K562 (cell line): ENCODE measurements at regions not wholly inside any gene's neighbourhood (a gene's known extent, or its start where the extent isn't known, plus 50 kb on each side); places are given as distances from the start of the nearest gene placed in this dataset.

Source experiments
- ARID3A ChIP-seq: IDR thresholded peaks from 2 replicates; pipeline ENCODE4 v1.6.1; 2012; ENCODE audit warnings: low read depth, low read length, improper control_type of control experiment, borderline replicate concordance
- CREB3L1 ChIP-seq: fragments of 450-650 bp; IDR thresholded peaks from 2 replicates; pipeline ENCODE4 v1.6.1; 2014; ENCODE audit warnings: low read depth, mild to moderate bottlenecking, moderate library complexity, borderline replicate concordance
- ESRRB ChIP-seq: fragments of 250-450 bp; sonication (Bioruptor Pico); IDR thresholded peaks from 2 replicates; pipeline ENCODE4 v1.5.0; 2020; ENCODE audit warnings: mild to moderate bottlenecking, moderate library complexity, borderline replicate concordance
- LARP7 ChIP-seq: fragments of 450-650 bp; IDR thresholded peaks from 2 replicates; pipeline ENCODE4 v1.6.1; 2016
- LCOR ChIP-seq: sonication (generic); formaldehyde crosslinking; IDR thresholded peaks from 2 replicates; pipeline ENCODE4 v1.8.0; 2022; ENCODE audit warnings: mild to moderate bottlenecking, missing genetic modification reagents
- NR0B1 ChIP-seq: fragments of 450-650 bp; IDR thresholded peaks from one replicate; pipeline ENCODE4 v1.6.1; 2018; ENCODE audit warnings: mild to moderate bottlenecking, moderate library complexity; ENCODE audit not compliant: partially characterized antibody
- PHF21A ChIP-seq: fragments of 450-650 bp; IDR thresholded peaks from 2 replicates; pipeline ENCODE4 v1.6.1; 2017; ENCODE audit warnings: low read depth, borderline replicate concordance
- POLR2A ChIP-seq: fragments of 450-650 bp; conservative IDR thresholded peaks from 2 replicates; pipeline ENCODE4 v1.6.1; 2016
- POLR2AphosphoS2 ChIP-seq: IDR thresholded peaks from 2 replicates; pipeline ENCODE4 v1.6.1; 2012; ENCODE audit warnings: low read length, improper control_type of control experiment
- RFX1 ChIP-seq: fragments of 450-650 bp; IDR thresholded peaks from 2 replicates; pipeline ENCODE4 v1.6.1; 2016; ENCODE audit warnings: mild to moderate bottlenecking, moderate library complexity
- STAG1 ChIP-seq: sonication (generic); formaldehyde crosslinking; IDR thresholded peaks from 2 replicates; pipeline ENCODE4 v1.5.0; 2020; ENCODE audit warnings: missing genetic modification reagents, borderline replicate concordance
- STAT6 ChIP-seq: sonication (generic); formaldehyde crosslinking; IDR thresholded peaks from 2 replicates; pipeline ENCODE4 v1.8.1; 2023; ENCODE audit warnings: mild to moderate bottlenecking, missing genetic modification reagents
- TFE3 ChIP-seq: fragments of 450-650 bp; formaldehyde crosslinking; IDR thresholded peaks from 2 replicates; pipeline ENCODE4 v1.4.0; 2020; ENCODE audit warnings: mild to moderate bottlenecking, mixed read lengths

GRCh38 chr12:126772171-126772864, 1494.7 kb upstream of the TMEM132C start (continued):
- no peak for TF ChIP-seq LCOR
- no peak for TF ChIP-seq NR0B1
- TF ChIP-seq TFE3 (CRISPR knock-in tag) = no peak
- TF ChIP-seq POLR2A = 0 out of 2 replicates have a peak, but pooled peaks have one; percentile 37
- TF ChIP-seq ESRRB (CRISPR knock-in tag) = no peak
- TF ChIP-seq RFX1 = no peak
- TF ChIP-seq CREB3L1 = peak; percentile 47; the same call in 1 of the 2 replicates
- TF ChIP-seq ARID3A = no peak
- no peak for TF ChIP-seq PHF21A
- TF ChIP-seq STAG1 (CRISPR knock-in tag) = no peak
- TF ChIP-seq LARP7 = no peak
- no peak for TF ChIP-seq POLR2AphosphoS2
- no peak for TF ChIP-seq STAT6 (CRISPR knock-in tag)
